Parathyroid adenoma (tissue), 2 donors: ENCODE measurements at regions not wholly inside any gene's neighbourhood (a gene's known extent, or its start where the extent isn't known, plus 50 kb on each side); places are given as distances from the start of the nearest gene placed in this dataset.

Experiments
- H2AFZ ChIP-seq: fragments of 300-600 bp; sonication (generic); one replicate; pipeline ENCODE4 v1.7.0; 2017; ENCODE audit warnings: antibody characterized with exemption, mild to moderate bottlenecking
- H3K27ac ChIP-seq: fragments of 300-600 bp; sonication (generic); one replicate; pipeline ENCODE4 v1.7.0; 2017
- H3K27me3 ChIP-seq: fragments of 300-600 bp; sonication (generic); one replicate; pipeline ENCODE4 v1.7.0; 2017; ENCODE audit warnings: low read length; ENCODE audit not compliant: control insufficient read depth, insufficient read depth
- H3K36me3 ChIP-seq: fragments of 300-600 bp; sonication (generic); one replicate; pipeline ENCODE4 v1.7.0; 2017; ENCODE audit warnings: low read length; ENCODE audit not compliant: control insufficient read depth, insufficient read depth
- H3K4me1 ChIP-seq: fragments of 300-600 bp; sonication (generic); one replicate; pipeline ENCODE4 v1.7.0; 2017; ENCODE audit warnings: control low read depth
- H3K4me2 ChIP-seq: fragments of 300-600 bp; sonication (generic); one replicate; pipeline ENCODE4 v1.7.0; 2017; ENCODE audit warnings: low read length
- H3K4me3 ChIP-seq: fragments of 300-600 bp; sonication (generic); one replicate; pipeline ENCODE4 v1.7.0; 2017; ENCODE audit warnings: low read depth, low read length
- H3K79me2 ChIP-seq: fragments of 300-600 bp; sonication (generic); one replicate; pipeline ENCODE4 v1.7.0; 2017; ENCODE audit warnings: control low read depth
- H3K9ac ChIP-seq: fragments of 300-600 bp; sonication (generic); one replicate; pipeline ENCODE4 v1.7.0; 2017; ENCODE audit warnings: mild to moderate bottlenecking
- H3K9me3 ChIP-seq: fragments of 300-600 bp; sonication (generic); one replicate; pipeline ENCODE4 v1.7.0; 2017; ENCODE audit warnings: low read length; ENCODE audit not compliant: control insufficient read depth
- CTCF ChIP-seq: fragments of 300-600 bp; sonication (generic); IDR thresholded peaks from one replicate; pipeline ENCODE4 v1.7.0; 2017; ENCODE audit warnings: antibody characterized with exemption, mild to moderate bottlenecking
- donor health status: primary hyperparathyroidism.

GRCh38 chr2:121925466-121925865 lies 170.0 kb downstream of the TSN start:
- H3K9ac ChIP-seq: no peak overlapping the region
- no peaks in the 10 kb centered on the region for H3K9me3 ChIP-seq
- no peaks in the 10 kb centered on the region for H3K27me3 ChIP-seq
- H3K4me1 ChIP-seq: no peaks in the 10 kb centered on the region
- H3K27ac ChIP-seq: no peak overlapping the region
- no peaks in the 10 kb centered on the region for H3K36me3 ChIP-seq
- no peak overlapping the region for H2AFZ ChIP-seq
- no peak overlapping the region for H3K4me3 ChIP-seq
- no peak for TF ChIP-seq CTCF
- no peaks in the 10 kb centered on the region for H3K79me2 ChIP-seq
- no peak overlapping the region for H3K4me2 ChIP-seq

- no peaks in the 10 kb centered on the region for H3K79me2 ChIP-seq
- H2AFZ ChIP-seq: no peak overlapping the region
- H3K4me1 ChIP-seq: no peaks in the 10 kb centered on the region
- no peak overlapping the region for H3K4me2 ChIP-seq
- no peak overlapping the region for H3K9ac ChIP-seq
- no peak overlapping the region for H3K4me3 ChIP-seq
- no peaks in the 10 kb centered on the region for H3K36me3 ChIP-seq
- no peaks in the 10 kb centered on the region for H3K9me3 ChIP-seq
- no peaks in the 10 kb centered on the region for H3K27me3 ChIP-seq
- TF ChIP-seq CTCF: no peak
- no peak overlapping the region for H3K27ac ChIP-seq
Measured at GRCh38 chr2:121943285-121943684, 187.8 kb downstream of the TSN start.

- no peak overlapping the region for H3K4me3 ChIP-seq
- H3K4me2 ChIP-seq: no peak overlapping the region
- no peaks in the 10 kb centered on the region for H3K79me2 ChIP-seq
- no peaks in the 10 kb centered on the region for H3K36me3 ChIP-seq
- H3K27ac ChIP-seq: no peak overlapping the region
- no peak for TF ChIP-seq CTCF
- H3K9ac ChIP-seq: no peak overlapping the region
- H3K4me1 ChIP-seq: no peaks in the 10 kb centered on the region
- no peak overlapping the region for H2AFZ ChIP-seq
- H3K9me3 ChIP-seq: no peaks in the 10 kb centered on the region
- H3K27me3 ChIP-seq: no peaks in the 10 kb centered on the region
Measured at GRCh38 chr2:121944072-121944831, 188.8 kb downstream of the TSN start.

GRCh38 chr2:121947674-121948073 lies 192.2 kb downstream of the TSN start:
- no peak overlapping the region for H3K4me3 ChIP-seq
- no peak overlapping the region for H2AFZ ChIP-seq

More at GRCh38 chr2:121947674-121948073, 192.2 kb downstream of the TSN start:
- no peak for TF ChIP-seq CTCF
- Histone ChIP-seq H3K9me3 (no peaks in the 10 kb centered on the region), H3K9ac (no peak overlapping the region), H3K36me3 (no peaks in the 10 kb centered on the region), H3K79me2 (no peaks in the 10 kb centered on the region), H3K27ac (no peak overlapping the region), H3K27me3 (no peaks in the 10 kb centered on the region), H3K4me1 (no peaks in the 10 kb centered on the region), H3K4me2 (no peak overlapping the region)
